SK-N-SH (cell line): ENCODE measurements at regions not wholly inside any gene's neighbourhood (a gene's known extent, or its start where the extent isn't known, plus 50 kb on each side); places are given as distances from the start of the nearest gene placed in this dataset.

ENCODE experiments used
- CTCF ChIA-PET: fragments of 300-600, 350-600 bp; formaldehyde crosslinking; extraction: SDS; loops from one replicate; lab custom pipeline; 2021; lab: Yijun Ruan, JAX
- POLR2A ChIA-PET: fragments of 350-600 bp; sonication (Branson Sonifier 250); formaldehyde crosslinking; extraction: SDS; loops from one replicate; lab custom pipeline; 2020; ENCODE audit warnings: antibody characterized with exemption, inconsistent platforms; lab: Yijun Ruan, JAX
- DNase-seq: peaks from one replicate; pipeline ENCODE4 v3.0.0; 2012
- H2AFZ ChIP-seq: fragments of 200-600 bp; sonication (generic); 2 replicates; pipeline ENCODE4 v1.8.1; 2016; ENCODE audit warnings: antibody characterized with exemption, mild to moderate bottlenecking, low read depth
- H3F3A ChIP-seq: fragments of 200-600 bp; sonication (generic); replicated peaks from 2 replicates; pipeline ENCODE3; 2016; ENCODE audit warnings: antibody characterized with exemption, mild to moderate bottlenecking; ENCODE audit not compliant: insufficient read depth
- H3K27ac ChIP-seq, 2 experiments: fragments of 200-500 bp in 1 of 2; fragments of 200-600 bp in 1 of 2; sonication (Bioruptor generic) in 1 of 2; sonication (generic), shearing (Covaris generic) in 1 of 2; 2 replicates each; pipeline versions ENCODE4 v1.5.1 to v1.6.1; 2014 to 2016; ENCODE audit warnings: low read depth in 2 of 2, inconsistent platforms in 1 of 2, low read length in 1 of 2, mild to moderate bottlenecking in 1 of 2, mixed read lengths in 1 of 2
- H3K27me3 ChIP-seq: fragments of 200-600 bp; sonication (generic), shearing (Covaris generic); 2 replicates; pipeline ENCODE4 v1.6.1; 2016; ENCODE audit warnings: mixed run types; ENCODE audit not compliant: insufficient read depth
- H3K36me3 ChIP-seq, 2 experiments: fragments of 200-500 bp in 1 of 2; fragments of 200-600 bp in 1 of 2; sonication (Bioruptor generic) in 1 of 2; sonication (generic) in 1 of 2; replicated peaks in 1 of 2; 2 replicates each; pipeline versions ENCODE3 to v1.5.1; 2014 to 2016; ENCODE audit warnings: low read length in 1 of 2, mild to moderate bottlenecking in 1 of 2; ENCODE audit not compliant: insufficient read depth in 2 of 2, control insufficient read depth in 1 of 2
- H3K4me1 ChIP-seq, 2 experiments: fragments of 200-500 bp in 1 of 2; fragments of 200-600 bp in 1 of 2; sonication (Bioruptor generic) in 1 of 2; sonication (generic), shearing (Covaris generic) in 1 of 2; 2 replicates each; pipeline versions ENCODE4 v1.5.1 to v1.6.1; 2014 to 2016; ENCODE audit warnings: low read depth in 1 of 2, low read length in 1 of 2, mixed run types in 1 of 2; ENCODE audit not compliant: insufficient read depth in 2 of 2, control insufficient read depth in 1 of 2
- H3K4me2 ChIP-seq: fragments of 200-600 bp; sonication (generic), shearing (Covaris generic); 2 replicates; pipeline ENCODE4 v1.6.1; 2017; ENCODE audit warnings: mixed run types
- H3K4me3 ChIP-seq, 2 experiments: fragments of 200-500 bp in 1 of 2; fragments of 200-600 bp in 1 of 2; sonication (Bioruptor generic) in 1 of 2; sonication (generic), shearing (Covaris generic) in 1 of 2; 2 replicates each; pipeline versions ENCODE4 v1.5.1 to v1.8.1; 2014 to 2016; ENCODE audit warnings: low read depth in 2 of 2, inconsistent platforms in 1 of 2, low read length in 1 of 2, mild to moderate bottlenecking in 1 of 2, mixed read lengths in 1 of 2, moderate library complexity in 1 of 2
- H3K79me2 ChIP-seq: fragments of 200-600 bp; sonication (generic); 2 replicates; pipeline ENCODE4 v1.8.1; 2017; ENCODE audit warnings: mild to moderate bottlenecking; ENCODE audit not compliant: insufficient read depth
- H3K9ac ChIP-seq: fragments of 200-600 bp; sonication (generic); 2 replicates; pipeline ENCODE4 v1.6.1; 2017; ENCODE audit warnings: mixed run types
- H3K9me2 ChIP-seq: fragments of 200-600 bp; sonication (generic); 2 replicates; pipeline ENCODE4 v1.6.1; 2017; ENCODE audit warnings: mixed run types
- H3K9me3 ChIP-seq: fragments of 200-600 bp; sonication (generic); 2 replicates; pipeline ENCODE4 v1.6.1; 2017; ENCODE audit warnings: mixed run types, mild to moderate bottlenecking, moderate library complexity
- H4K20me1 ChIP-seq: fragments of 200-600 bp; sonication (generic); 2 replicates; pipeline ENCODE4 v1.6.1; 2017; ENCODE audit warnings: mild to moderate bottlenecking, mixed run types; ENCODE audit not compliant: insufficient read depth
- ELF1 ChIP-seq: IDR thresholded peaks from 2 replicates; pipeline ENCODE4 v1.4.0; 2012
- EP300 ChIP-seq, 2 experiments: IDR thresholded peaks; 2 replicates each; pipeline versions ENCODE4 v1.4.0 to v1.6.1; 2012; ENCODE audit warnings: borderline replicate concordance in 1 of 2, low read depth in 1 of 2, low read length in 1 of 2
- EZH2phosphoT487 ChIP-seq: fragments of 200-600 bp; sonication (generic); IDR thresholded peaks from 2 replicates; pipeline ENCODE4 v1.6.1; 2017; ENCODE audit warnings: low read depth, mixed run types, mild to moderate bottlenecking, antibody characterized with exemption, moderate library complexity, borderline replicate concordance
- FOXJ3 ChIP-seq: sonication (generic); formaldehyde crosslinking; IDR thresholded peaks from 2 replicates; pipeline ENCODE4 v1.5.1; 2020; ENCODE audit warnings: mild to moderate bottlenecking, missing genetic modification reagents
- GABPA ChIP-seq: IDR thresholded peaks from 2 replicates; pipeline ENCODE4 v1.4.0; 2012; ENCODE audit warnings: low read depth, mild to moderate bottlenecking
- GATA2 ChIP-seq: sonication (generic); formaldehyde crosslinking; IDR thresholded peaks from 2 replicates; pipeline ENCODE4 v1.5.0; 2020; ENCODE audit warnings: mild to moderate bottlenecking, missing genetic modification reagents
- JUND ChIP-seq: IDR thresholded peaks from 2 replicates; pipeline ENCODE4 v1.4.0; 2012
- MAX ChIP-seq: IDR thresholded peaks from 2 replicates; pipeline ENCODE4 v1.4.0; 2012; ENCODE audit warnings: low read depth
- MEF2A ChIP-seq: IDR thresholded peaks from 2 replicates; pipeline ENCODE4 v1.4.0; 2012; ENCODE audit warnings: low read depth, borderline replicate concordance
- MXI1 ChIP-seq: IDR thresholded peaks from 2 replicates; pipeline ENCODE4 v1.6.1; 2012; ENCODE audit warnings: mild to moderate bottlenecking, low read depth, low read length, improper control_type of control experiment
- NRF1 ChIP-seq: IDR thresholded peaks from 2 replicates; pipeline ENCODE4 v1.6.1; 2012; ENCODE audit warnings: low read depth, mild to moderate bottlenecking, low read length
- PBX3 ChIP-seq: IDR thresholded peaks from 2 replicates; pipeline ENCODE4; 2012
- RAD21 ChIP-seq: IDR thresholded peaks from 2 replicates; pipeline ENCODE4 v1.6.1; 2012; ENCODE audit warnings: mild to moderate bottlenecking, low read length
- REST ChIP-seq: IDR thresholded peaks from 2 replicates; pipeline ENCODE4 v1.6.1; 2012; ENCODE audit warnings: mild to moderate bottlenecking, low read depth, low read length, moderate library complexity
- SIN3A ChIP-seq: IDR thresholded peaks from 2 replicates; pipeline ENCODE4 v1.6.1; 2012; ENCODE audit warnings: low read depth, mild to moderate bottlenecking, low read length, moderate library complexity, borderline replicate concordance
- TAF1 ChIP-seq: IDR thresholded peaks from 2 replicates; pipeline ENCODE4 v1.6.1; 2012; ENCODE audit warnings: low read depth, mild to moderate bottlenecking, low read length, moderate library complexity, borderline replicate concordance
- TEAD4 ChIP-seq: IDR thresholded peaks from 2 replicates; pipeline ENCODE4 v1.4.0; 2012; ENCODE audit warnings: mild to moderate bottlenecking, borderline replicate concordance; ENCODE audit not compliant: insufficient read depth
- USF1 ChIP-seq: IDR thresholded peaks from 2 replicates; pipeline ENCODE4 v1.4.0; 2012; ENCODE audit warnings: low read depth, borderline replicate concordance
- USF2 ChIP-seq: fragments of 150-350 bp; IDR thresholded peaks from 2 replicates; pipeline ENCODE4 v1.6.1; 2017; ENCODE audit warnings: antibody characterized with exemption, low read length, low read depth, borderline replicate concordance
- ZBTB33 ChIP-seq: IDR thresholded peaks from 2 replicates; pipeline ENCODE4 v1.4.0; 2012; ENCODE audit warnings: low read depth, borderline replicate concordance
- WGBS: methylation state at CpG from one replicate; pipeline ENCODE4 v1.1.6; 2017; ENCODE audit warnings: low lambda C conversion rate; 5-methylcytosine and 5-hydroxymethylcytosine counted together

- no peaks in the 10 kb centered on the region; the same call in 1 of the 2 replicates for H3K9me2 ChIP-seq
- ChIA-PET CTCF (no interaction called here), POLR2A (no interaction called here)
- no peak for TF ChIP-seq FOXJ3 (CRISPR knock-in tag)
- TF ChIP-seq MEF2A, result no peak
- no peak for TF ChIP-seq GATA2
- TF ChIP-seq TEAD4, result no peak
- no peak for TF ChIP-seq USF1
- TF ChIP-seq MXI1, result no peak
- TF ChIP-seq ZBTB33, result no peak
- TF ChIP-seq ELF1, result no peak
- no peak for TF ChIP-seq TAF1
- no peak for TF ChIP-seq NRF1
- TF ChIP-seq EP300 (IDR thresholded peaks at IDR 0.05; ENCODE audit: borderline replicate concordance in 1 of 2, low read depth in 1 of 2, low read length in 1 of 2), result no peak
- no peak for TF ChIP-seq SIN3A
- no peak for TF ChIP-seq JUND
- no peak for TF ChIP-seq RAD21
- no peak for TF ChIP-seq GABPA
- TF ChIP-seq MAX, result no peak
- TF ChIP-seq USF2, result no peak
- no peak for TF ChIP-seq PBX3
- no peak for TF ChIP-seq REST
- no peak for TF ChIP-seq EZH2phosphoT487
- DNase-seq, result no peak
- no peak overlapping the region for H3K9ac ChIP-seq
- no peaks in the 10 kb centered on the region for H4K20me1 ChIP-seq
- H3K79me2 ChIP-seq, result no peaks in the 10 kb centered on the region
- H3K4me3 ChIP-seq, result no peak overlapping the region
- H3K4me2 ChIP-seq, result no peak overlapping the region
- WGBS, result under 1% methylated on average over 4 of the region's 4 CpGs
- no peak overlapping the region for H3K27ac ChIP-seq
- H3F3A ChIP-seq, result no peaks in the 10 kb centered on the region
- H3K27me3 ChIP-seq, result no peaks in the 10 kb centered on the region; the same call in 1 of the 2 replicates
- H3K4me1 ChIP-seq, result no peaks in the 10 kb centered on the region
- H2AFZ ChIP-seq, result no peak overlapping the region
- H3K9me3 ChIP-seq, result no peaks in the 10 kb centered on the region
- H3K36me3 ChIP-seq, result no peaks in the 10 kb centered on the region
Observed at GRCh38 chr5:2480871-2481270, 270.6 kb downstream of the IRX2 start.
